Neural progenitor cell (in vitro differentiated cells): ENCODE measurements at regions not wholly inside any gene's neighbourhood (a gene's known extent, or its start where the extent isn't known, plus 50 kb on each side); places are given as distances from the start of the nearest gene placed in this dataset.

Experiments
- CTCF ChIP-seq: fragments of 200-600 bp; sonication (generic); IDR thresholded peaks from 2 replicates; pipeline ENCODE4 v1.5.1; 2017; ENCODE audit warnings: antibody characterized with exemption, mild to moderate bottlenecking
- EZH2 ChIP-seq: fragments of 200-600 bp; sonication (generic); IDR thresholded peaks from 2 replicates; pipeline ENCODE4 v1.6.1; 2017; ENCODE audit warnings: antibody characterized with exemption, mild to moderate bottlenecking, moderate library complexity
- EZH2phosphoT487 ChIP-seq: fragments of 200-600 bp; sonication (generic); IDR thresholded peaks from 2 replicates; pipeline ENCODE4 v1.6.1; 2017; ENCODE audit warnings: antibody characterized with exemption

- TF ChIP-seq CTCF (no peak), EZH2 (no peak), EZH2phosphoT487 (no peak)
Measured at GRCh38 chr5:133744051-133744959, 132.0 kb upstream of the FSTL4 start.
